Stimulated activated CD4-positive, alpha-beta T cell treated with anti-CD3 and anti-CD28 coated beads, TNF-alpha, amount 100 ng/mL, for 1 hour (primary cell): ENCODE measurements at regions not wholly inside any gene's neighbourhood (a gene's known extent, or its start where the extent isn't known, plus 50 kb on each side); places are given as distances from the start of the nearest gene placed in this dataset.
"Not testable (repeated sequence)": the region's sequence is repeated elsewhere in the genome, so short reads cannot be mapped to it uniquely, and the experiment has no call there.

Experiments used
- DNase-seq, 3 donors: peaks; one replicate each; pipeline ENCODE4 v3.0.0-alpha.2; 2020; ENCODE audit warnings: low read depth in 3 of 3, low spot score in 1 of 3

DNA sequence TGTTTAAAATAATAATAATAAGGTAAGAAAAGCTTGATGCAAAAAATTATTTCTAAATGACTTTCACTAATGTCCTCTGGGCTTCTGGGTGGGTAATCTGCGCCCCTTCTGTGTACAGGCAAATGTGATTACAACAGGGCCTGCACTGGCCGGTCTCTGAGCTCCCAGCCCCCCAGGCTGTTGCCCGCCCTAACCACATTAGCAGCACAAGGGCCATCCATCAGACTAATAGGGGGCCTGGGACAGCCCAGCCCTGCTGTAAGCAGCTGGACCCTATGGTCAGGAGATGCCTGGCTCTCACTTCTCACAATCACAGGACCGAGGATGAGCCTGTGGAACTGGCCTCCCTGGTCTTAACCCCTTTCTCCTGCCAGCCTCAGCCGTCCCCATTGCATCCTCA, 388.4 kb downstream of the BUD13 start:
- no peak for DNase-seq

DNA sequence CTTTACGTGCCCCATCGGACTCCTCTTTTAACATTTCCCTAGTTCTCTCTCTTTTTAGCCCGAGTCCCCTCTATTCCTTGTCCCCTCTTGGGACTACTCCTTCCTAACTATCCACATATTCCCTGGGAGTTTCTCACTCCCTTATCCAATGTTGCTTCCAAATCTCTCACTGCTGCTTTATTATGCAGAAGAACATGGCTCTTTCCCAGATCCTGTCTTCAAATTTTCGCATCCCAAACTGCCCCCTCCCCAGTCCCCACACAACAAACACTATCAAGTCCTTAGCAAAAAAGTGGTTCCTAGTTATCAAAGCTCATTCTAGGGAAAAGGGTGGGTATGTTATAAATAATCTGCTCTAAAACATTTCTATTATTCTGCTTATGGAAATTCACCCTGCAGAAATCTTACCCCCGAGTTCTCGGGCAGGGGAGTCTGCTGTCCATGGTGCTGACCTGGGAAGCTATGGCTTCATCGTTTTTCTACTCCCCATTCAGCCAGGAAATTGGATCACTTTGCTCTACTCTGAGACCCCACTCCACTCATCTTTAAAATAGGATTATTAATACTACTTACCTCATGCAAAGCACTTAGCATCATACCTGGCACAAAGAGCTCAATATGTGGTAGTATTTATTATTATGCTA, 393.5 kb downstream of the BUD13 start:
- no peak for DNase-seq

DNA sequence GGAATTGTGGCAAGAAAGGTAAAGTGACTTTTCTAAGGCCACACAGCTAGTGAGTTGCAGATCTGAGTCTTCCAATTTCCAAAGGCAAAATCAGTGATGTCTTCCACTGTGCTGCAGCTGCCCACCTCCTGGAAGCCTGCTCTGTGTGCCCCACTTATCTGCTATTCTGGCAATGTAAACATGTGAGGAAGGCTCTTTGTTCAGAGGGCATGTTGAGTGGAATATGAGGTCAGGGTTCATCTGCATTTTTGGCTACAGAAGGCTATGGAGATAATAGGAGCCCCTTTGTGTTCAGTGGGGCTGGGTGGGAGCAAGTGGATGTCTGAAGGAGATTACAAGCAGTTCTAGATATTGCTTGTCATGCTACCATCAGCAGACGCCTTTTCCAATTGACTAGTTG, 396.2 kb downstream of the BUD13 start:
- no peak for DNase-seq

DNA sequence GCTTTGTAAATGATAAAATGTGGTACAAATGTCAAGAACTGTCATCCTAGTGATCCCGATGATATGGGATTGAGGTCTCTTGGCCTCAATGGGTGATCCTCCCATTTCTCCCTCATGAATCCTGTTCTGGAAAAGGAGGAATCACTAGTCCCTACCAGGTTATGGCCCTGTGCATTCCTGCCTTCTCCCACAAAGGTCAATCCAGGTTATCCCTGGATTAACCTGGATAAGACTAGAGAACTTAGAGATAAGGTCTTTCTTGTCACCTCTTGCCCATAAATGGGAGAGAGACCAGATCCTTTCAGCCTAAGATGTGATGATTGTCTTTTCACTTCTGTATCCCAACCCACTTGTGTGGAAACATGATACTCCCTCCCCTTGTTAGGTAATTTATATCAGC, 396.7 kb downstream of the BUD13 start:
- DNase-seq = no peak

DNA sequence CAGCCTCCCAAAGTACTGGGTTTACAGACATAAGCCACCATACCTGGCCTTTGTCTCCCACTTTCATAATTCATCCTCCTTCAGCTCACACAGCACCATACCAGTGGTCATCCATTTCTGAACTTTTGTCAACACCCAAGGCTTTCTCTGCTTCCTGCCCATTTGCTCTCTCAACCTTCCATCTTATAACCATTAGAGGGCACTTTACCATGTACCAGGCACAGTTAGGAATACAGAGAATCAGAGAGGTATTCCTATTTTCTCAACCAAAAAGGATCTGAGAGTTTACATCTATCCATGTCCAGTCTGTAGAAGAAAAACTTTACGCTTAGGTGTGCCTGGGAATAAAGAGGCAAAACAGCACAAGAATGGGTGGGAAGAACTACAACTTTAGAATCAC, 397.6 kb downstream of the BUD13 start:
- DNase-seq = no peak

DNA sequence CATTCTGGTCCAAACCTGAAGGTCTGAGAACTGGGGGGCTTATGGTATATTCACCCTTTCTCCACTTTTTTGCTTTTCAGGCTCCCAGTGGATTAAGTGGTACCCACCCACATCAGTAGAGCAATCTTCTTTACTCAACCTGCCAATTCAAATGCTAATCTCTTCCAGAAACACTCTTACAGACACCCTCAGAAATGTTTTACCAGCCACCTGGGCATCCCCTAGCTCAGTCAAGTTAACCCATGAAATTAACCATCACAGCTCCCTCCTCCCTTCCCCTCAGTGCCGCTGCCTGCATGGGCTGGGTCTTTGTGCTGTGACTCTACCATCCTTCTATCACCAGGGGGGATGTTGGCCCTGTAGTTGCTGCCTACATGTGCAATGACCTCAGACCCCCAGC, 398.7 kb downstream of the BUD13 start:
- DNase-seq = no peak

DNA sequence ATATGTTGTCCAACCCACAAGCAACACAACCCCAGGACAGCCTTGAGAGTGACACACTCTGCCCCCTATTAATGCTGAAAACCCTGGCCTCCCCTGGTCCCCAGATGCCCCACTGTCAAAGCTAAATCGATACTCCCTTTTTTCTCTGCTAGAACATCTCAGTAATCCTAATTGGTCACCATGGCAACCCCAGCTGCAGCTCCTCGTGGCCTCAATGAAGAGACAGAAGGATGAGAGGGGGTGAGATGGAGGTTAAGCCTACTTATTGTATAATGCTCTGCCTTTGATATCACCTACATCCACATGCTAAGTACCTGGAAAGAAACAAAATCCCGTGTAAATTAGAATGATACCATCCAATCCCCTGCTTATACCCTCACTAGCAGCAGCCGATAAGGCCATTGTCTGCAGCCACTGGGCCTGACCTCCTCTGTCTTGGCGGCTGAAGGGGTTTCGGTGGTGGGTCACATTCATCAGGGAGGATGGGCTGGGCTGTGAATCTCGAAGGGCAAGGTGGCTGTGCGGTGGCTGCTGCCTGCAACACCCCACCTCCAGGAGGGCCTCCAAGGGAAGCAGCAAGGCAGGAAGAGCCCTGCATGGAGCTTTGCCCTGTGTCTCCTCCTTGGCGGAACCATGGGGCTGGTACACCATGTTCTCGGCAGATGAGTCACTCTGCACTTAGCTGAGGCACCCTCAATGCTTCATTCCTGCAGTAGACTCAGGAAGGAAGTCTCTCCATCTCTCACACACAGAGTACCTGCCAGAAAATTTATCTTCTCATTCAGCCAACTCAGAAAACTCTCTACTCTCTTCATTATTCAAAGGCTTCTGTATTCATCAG, 399.5 kb downstream of the BUD13 start:
- no peak for DNase-seq

DNA sequence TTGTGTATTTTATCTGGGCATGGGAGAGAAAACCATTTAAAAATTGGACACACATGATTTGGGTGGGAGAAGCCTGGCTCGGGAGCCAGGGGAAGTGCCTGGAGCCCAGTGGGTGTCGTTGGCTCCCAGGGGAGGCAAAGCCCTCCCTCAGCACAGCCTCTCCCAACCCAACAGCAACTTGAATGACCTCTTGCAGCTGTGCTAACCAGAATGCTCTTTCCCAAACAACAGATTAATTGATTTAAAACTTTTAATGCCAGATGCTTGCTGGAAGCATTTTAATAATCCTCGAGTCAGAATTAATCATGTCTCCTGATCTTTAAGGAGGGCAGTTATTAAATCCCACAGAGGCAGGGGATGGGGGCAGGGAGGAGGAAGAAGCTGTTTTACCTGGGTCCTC, 401.6 kb downstream of the BUD13 start:
- DNase-seq = no peak

DNA sequence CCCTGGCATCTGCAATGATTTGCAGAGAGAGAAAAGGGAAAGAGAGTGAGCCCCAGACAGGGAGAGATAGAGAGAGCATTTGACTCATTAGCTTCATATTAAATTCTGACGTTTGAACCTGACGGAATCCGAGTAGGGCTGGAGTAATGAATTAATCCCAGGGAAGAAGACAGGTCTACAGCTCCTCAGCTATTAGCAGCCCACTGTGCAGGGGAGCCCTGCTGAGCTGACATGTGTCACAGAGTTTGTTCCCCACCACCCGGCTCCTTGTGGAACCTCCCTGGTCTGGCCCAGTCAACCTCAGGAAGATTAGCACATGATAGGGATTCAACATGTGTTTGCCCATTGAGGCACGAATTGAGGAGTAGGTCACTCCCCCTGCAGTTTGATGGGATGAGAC, 404.0 kb downstream of the BUD13 start:
- no peak for DNase-seq

DNA sequence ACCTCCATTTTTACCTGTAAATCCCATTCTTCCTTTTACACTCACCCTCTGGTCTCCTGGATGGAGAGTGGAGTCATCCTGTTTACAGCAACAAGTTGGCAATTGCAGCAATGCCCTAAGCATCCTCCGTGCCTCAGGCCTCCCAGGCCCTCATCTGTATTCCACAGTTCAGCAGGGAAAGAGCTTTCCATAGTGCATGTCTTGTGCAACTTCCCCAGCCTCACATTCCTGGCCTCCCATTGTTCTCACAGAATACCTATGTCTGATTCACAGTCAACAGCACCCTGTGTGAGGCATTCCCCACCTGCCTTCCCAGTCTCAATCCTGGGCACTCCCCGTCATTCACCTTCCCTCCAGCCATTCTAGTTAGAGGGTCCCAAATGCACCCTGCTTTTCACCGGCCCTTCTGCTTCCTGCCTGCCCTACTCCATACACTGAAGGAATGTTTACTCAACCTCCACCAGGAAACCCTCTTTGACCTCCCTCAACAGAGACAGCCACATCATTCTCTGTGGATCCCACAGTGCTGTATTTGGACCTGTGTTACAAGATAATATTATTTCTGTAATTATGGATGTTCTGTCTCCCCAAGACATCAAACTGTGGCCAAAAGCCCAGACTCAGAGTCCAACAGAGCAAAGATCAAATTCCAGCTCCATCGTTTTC, 405.7 kb downstream of the BUD13 start:
- DNase-seq = no peak

DNA sequence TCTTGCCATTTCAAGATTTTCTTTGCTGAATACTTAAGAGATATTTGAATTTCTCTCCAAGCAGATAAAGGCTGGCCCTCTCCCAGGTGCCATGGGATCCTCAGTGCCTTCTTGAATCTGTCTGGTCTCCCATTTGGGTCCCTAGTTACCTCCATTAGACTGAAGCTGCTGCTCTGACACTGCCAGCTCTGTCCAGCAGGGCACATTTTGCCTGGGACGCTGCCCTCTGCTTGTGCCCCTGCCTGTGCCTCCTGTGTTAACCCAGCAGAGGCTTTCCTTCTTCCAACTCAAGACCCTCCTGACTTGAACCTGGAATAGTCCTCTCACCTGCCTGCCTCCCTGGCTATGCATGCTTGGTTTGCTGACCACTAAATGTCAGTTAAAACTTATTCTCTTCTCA, 406.3 kb downstream of the BUD13 start:
- no peak for DNase-seq

DNA sequence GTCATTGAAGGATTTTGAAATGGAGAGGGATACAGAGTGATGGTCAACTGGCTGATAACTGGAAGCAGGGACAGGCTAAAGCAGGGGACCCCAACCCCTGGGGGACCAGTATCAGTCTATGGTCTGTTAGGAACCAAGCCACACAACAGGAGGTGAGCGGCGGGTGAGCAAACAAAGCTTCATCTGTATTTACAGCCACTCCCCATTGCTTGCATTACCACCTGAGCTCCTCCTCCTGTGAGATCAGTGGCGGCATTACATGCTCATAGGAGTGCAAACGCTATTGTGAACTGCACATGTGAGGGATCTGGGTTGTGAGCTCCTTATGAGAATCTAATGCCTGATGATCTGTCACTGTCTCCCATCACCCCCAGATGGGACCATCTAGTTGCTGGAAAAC, 407.9 kb downstream of the BUD13 start:
- DNase-seq = not testable (repeated sequence)

DNA sequence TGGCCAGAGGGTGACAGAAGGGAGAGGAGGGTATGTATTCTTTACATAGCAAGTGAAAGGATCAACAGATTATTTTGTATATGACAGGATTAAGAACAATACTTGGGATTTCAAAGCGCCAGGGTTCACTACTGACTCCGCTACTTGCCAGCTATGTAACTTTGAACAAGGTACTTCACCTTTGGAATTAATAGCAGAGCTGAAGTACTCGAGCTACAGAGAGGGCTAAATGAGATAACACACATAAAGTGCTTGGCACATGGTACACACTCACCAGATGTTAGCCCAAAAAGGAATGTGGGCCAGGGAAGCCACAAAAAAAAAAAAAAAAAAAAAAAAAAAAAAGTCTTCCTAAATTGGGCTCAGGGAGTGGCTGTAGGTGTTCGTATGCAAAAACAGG, 408.4 kb downstream of the BUD13 start:
- DNase-seq = no peak

DNA sequence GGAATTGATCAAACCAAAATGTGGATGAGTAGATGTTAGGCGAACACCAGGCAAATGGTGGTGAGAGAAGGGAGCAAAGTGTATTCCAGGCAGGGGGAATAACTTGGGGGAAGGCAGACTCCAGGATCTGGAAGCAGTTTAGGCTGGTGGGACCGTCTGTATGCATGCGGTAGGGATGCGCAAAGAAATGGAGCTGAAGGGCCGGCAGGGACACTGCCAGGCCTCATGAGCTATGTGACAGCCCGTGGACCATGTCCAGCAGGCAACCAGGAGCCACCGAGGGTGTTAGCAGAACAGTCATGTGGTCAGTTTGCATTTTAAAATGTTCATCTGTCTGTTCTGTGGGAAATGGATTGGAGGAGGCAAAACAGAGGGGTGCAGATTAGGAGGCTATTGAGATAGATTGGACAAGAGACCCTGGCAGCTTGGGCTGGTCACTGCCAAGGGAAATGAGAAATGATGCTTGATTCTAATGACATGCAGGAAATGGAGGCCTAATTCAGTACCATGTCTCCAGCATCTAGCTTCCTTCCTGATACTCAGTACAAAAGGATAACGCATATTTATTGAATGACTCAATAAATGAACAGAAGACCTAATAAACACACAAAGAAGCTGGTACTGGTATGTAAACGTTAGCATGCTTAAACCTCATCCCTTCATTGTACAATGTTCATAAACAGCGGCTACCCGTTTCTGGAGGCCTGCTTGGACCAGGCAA, 412.4 kb downstream of the BUD13 start:
- no peak for DNase-seq

DNA sequence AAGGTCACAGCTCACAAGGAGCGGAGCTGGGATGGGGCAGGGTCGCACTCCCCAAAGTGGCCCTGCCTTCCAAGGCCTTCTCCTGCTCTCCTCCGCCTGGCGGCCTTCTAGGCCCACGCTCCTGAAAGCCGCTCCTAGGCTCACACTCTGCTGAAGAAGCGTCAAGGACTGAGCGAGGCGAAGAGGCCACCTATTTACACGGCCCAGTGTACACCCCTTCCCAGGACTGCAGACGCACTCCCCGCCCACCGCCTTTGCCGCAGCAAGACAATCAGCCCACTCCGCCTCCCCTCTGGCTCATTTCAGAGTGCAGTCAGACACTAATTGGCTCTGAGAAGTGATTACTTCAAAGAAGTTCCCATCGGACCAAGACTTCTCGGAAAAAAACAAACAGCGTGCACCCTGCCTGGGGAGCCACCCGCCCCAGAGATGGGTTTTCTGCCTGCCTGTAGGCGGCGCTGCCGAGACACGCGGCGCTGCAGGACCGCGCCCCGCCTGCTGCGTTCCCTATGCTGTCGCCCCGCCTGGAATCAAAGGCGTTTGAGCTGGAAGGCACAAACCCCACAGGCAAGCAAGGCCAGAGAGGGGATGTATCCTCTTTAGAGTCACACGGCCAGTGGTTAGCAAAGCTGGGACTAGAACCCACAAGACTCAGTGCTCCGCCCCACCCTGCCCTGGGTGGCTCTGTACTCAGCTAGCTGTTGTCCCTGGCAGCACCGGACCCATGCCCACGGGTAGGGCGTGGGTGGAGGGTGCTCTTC, 414.8 kb downstream of the BUD13 start:
- no peak for DNase-seq

DNA sequence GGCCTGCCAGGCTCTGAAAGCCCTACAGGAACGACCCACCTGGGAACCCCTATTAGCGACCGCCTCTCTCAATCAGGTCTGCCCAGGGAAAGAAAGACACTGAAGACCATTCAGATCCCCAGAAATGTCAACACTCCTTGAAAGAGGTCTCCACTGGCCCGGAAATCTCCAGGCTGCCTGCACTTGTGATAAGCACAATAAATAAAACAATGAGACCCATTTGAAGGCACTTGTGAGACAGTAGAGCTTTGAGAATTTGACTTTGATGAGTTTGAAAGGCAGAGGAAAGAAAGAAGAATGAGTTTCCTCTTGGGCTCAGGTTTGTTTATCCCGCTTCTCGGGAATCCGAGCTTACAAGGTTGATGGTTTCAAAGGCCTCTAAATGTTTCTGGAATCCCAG, 416.3 kb downstream of the BUD13 start:
- DNase-seq = no peak

DNA sequence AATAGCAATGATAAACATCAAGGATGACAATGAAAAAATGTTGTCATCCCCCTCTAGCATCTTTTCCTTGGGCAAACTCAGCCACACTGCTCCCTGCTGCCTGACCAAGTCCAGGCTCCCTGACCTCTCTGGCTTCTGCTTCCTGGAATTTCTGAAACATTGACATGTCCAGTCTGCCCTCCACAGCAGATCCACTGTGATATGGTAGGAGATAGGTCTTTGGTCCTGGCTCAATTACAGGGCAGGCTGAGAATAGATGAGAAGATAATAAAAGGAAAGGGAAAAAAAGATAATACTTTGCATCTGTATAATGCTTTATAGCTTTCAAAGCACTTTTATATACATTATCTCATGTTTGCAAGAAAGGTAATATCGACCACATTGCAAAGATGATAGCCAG, 417.7 kb downstream of the BUD13 start:
- no peak for DNase-seq

DNA sequence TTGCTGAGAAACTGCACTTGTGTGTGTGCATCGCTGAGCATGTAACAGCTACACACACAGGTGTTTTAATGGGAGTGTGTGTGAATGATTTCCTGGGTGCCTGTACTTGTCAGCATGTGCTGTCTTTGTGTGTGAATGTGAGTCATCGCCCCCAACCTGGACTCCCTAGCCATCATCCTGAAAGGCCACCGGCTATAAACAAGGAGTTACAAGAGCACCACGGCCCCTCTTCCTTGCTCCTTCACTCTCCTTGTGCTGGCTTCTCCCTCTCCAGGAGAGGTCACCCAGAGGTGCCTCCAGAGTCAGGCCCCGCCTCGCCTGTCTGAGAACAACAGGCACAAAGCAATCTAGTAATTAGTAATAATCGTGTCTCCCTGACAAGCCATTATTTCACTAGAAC, 419.2 kb downstream of the BUD13 start:
- no peak for DNase-seq

DNA sequence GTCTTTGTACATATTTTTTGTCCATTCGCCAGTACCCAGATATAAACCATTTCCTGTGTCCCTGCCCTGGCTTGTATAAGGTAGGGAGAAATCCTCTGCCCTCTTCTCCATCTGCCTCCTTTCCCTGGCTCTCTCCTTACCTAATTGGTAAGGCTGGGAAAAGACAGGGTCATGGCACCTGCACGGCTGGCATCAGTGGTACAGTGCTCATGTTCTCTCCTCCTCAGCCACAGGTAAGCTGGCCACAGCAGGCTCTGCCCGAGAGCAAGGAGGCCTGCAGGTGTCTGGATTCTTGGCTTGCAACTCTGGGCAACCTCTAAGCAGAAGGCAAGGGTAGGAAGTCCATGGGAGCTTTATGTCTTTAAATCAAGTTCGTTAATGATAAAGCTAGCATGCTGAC, 419.9 kb downstream of the BUD13 start:
- DNase-seq = no peak

DNA sequence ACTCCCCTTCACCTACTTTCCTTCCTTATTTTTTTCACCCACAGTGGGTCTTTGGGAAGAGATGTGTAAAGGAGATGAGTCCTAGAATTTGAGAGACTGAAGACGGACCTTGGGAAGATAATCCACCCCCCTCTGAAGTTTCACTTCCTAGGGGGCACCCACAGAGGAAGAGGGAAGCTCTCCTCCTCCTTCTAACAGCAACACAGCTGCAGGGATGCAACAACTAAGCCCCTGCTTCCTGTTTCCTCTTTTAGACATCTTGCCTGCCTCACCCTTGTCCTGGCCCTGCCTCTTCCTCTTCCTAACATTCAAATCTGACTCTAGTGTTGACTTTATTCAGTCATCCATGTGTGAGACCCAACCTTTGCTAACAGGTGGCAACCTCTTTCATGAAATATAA, 424.6 kb downstream of the BUD13 start:
- no peak for DNase-seq

DNA sequence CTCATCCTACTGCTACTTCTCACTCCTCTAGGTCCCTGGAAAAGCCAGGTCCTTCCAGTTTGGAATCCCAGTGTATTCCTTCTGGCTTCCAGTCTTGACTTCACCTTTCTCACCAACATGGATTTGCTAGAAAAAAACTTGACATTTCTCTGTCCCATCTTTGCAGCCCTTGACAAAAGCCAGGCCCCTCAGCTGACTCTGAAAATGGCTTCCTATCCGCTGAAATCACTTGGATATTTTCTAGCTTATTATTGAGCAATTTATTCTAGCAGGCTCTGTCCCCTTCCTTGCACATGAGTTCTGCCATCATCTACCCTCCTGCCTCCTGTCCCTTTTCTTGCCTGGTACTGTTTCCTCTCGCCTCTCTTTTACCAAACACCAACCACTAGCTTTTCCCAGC, 427.2 kb downstream of the BUD13 start:
- no peak for DNase-seq
